ENCODE measurements at regions not wholly inside any gene's neighbourhood (a gene's known extent, or its start where the extent isn't known, plus 50 kb on each side); places are given as distances from the start of the nearest gene placed in this dataset.

DNA sequence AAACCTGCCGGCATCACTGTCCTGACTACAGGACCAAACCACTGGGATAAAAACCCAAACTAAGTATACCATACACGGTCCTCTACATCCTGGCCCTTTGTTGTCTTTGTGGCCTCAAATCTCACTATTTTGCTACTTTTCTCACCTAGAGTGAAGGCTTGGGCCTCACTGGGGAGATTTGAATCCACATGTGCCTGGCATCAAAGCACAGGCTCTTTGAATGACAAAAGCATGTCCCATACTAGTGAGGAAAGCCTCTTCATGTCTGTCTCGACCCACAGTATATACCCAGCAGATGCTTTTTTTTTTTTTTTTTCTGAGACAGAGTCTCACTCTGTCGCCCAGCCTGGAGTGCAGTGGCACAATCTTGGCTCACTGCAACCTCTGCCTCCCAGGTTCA lies 72.5 kb upstream of the DRD2 start:
- TF ChIP-seq ZC3H10 (CRISPR knock-in tag; IDR thresholded peaks at IDR 0.05), result no peak
- no peak for TF ChIP-seq ZFP3 (CRISPR knock-in tag; IDR thresholded peaks at IDR 0.05)
- TF ChIP-seq, protein P1, sequence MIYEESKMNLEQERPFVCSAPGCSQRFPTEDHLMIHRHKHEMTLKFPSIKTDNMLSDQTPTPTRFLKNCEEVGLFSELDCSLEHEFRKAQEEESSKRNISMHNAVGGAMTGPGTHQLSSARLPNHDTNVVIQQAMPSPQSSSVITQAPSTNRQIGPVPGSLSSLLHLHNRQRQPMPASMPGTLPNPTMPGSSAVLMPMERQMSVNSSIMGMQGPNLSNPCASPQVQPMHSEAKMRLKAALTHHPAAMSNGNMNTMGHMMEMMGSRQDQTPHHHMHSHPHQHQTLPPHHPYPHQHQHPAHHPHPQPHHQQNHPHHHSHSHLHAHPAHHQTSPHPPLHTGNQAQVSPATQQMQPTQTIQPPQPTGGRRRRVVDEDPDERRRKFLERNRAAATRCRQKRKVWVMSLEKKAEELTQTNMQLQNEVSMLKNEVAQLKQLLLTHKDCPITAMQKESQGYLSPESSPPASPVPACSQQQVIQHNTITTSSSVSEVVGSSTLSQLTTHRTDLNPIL (CRISPR knock-in tag; IDR thresholded peaks at IDR 0.05; ENCODE audit: low read depth), result no peak
- TF ChIP-seq RARB (CRISPR knock-in tag; IDR thresholded peaks at IDR 0.05), result no peak
- TF ChIP-seq, protein P2, sequence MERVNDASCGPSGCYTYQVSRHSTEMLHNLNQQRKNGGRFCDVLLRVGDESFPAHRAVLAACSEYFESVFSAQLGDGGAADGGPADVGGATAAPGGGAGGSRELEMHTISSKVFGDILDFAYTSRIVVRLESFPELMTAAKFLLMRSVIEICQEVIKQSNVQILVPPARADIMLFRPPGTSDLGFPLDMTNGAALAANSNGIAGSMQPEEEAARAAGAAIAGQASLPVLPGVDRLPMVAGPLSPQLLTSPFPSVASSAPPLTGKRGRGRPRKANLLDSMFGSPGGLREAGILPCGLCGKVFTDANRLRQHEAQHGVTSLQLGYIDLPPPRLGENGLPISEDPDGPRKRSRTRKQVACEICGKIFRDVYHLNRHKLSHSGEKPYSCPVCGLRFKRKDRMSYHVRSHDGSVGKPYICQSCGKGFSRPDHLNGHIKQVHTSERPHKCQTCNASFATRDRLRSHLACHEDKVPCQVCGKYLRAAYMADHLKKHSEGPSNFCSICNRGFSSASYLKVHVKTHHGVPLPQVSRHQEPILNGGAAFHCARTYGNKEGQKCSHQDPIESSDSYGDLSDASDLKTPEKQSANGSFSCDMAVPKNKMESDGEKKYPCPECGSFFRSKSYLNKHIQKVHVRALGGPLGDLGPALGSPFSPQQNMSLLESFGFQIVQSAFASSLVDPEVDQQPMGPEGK (CRISPR knock-in tag; IDR thresholded peaks at IDR 0.05; ENCODE audit: borderline replicate concordance), result no peak
- TF ChIP-seq, protein P3, sequence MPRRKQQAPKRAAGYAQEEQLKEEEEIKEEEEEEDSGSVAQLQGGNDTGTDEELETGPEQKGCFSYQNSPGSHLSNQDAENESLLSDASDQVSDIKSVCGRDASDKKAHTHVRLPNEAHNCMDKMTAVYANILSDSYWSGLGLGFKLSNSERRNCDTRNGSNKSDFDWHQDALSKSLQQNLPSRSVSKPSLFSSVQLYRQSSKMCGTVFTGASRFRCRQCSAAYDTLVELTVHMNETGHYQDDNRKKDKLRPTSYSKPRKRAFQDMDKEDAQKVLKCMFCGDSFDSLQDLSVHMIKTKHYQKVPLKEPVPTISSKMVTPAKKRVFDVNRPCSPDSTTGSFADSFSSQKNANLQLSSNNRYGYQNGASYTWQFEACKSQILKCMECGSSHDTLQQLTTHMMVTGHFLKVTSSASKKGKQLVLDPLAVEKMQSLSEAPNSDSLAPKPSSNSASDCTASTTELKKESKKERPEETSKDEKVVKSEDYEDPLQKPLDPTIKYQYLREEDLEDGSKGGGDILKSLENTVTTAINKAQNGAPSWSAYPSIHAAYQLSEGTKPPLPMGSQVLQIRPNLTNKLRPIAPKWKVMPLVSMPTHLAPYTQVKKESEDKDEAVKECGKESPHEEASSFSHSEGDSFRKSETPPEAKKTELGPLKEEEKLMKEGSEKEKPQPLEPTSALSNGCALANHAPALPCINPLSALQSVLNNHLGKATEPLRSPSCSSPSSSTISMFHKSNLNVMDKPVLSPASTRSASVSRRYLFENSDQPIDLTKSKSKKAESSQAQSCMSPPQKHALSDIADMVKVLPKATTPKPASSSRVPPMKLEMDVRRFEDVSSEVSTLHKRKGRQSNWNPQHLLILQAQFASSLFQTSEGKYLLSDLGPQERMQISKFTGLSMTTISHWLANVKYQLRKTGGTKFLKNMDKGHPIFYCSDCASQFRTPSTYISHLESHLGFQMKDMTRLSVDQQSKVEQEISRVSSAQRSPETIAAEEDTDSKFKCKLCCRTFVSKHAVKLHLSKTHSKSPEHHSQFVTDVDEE (CRISPR knock-in tag; IDR thresholded peaks at IDR 0.05), result no peak
